AG04450 (cell line): ENCODE measurements at regions not wholly inside any gene's neighbourhood (a gene's known extent, or its start where the extent isn't known, plus 50 kb on each side); places are given as distances from the start of the nearest gene placed in this dataset.

ENCODE experiments used
- CTCF ChIA-PET: fragments of 300-600, 350-600 bp; formaldehyde crosslinking; extraction: SDS; loops from one replicate; lab custom pipeline; 2022; ENCODE audit warnings: antibody characterized with exemption, inconsistent platforms; lab: Charles Lee
- POLR2A ChIA-PET: fragments of 350-600 bp; formaldehyde crosslinking; extraction: SDS; loops from one replicate; lab custom pipeline; 2021; ENCODE audit warnings: antibody characterized with exemption, inconsistent platforms; lab: Yijun Ruan, JAX
- DNase-seq: peaks from one replicate; pipeline ENCODE4 v3.0.0-alpha.2; 2011; ENCODE audit warnings: low read depth, low spot score
- H3K27ac ChIP-seq: one replicate; pipeline ENCODE4 v1.5.1; 2012; ENCODE audit warnings: low read depth, low read length, control low read depth
- H3K27me3 ChIP-seq: one replicate; pipeline ENCODE4 v1.6.0; 2012; ENCODE audit warnings: low read length; ENCODE audit not compliant: control insufficient read depth, insufficient read depth
- H3K4me3 ChIP-seq: 2 replicates; pipeline ENCODE4 v1.5.1; 2011; ENCODE audit warnings: mild to moderate bottlenecking, low read depth, low read length, control low read depth
- H3K9me3 ChIP-seq: 2 replicates; pipeline ENCODE4 v1.5.1; 2012; ENCODE audit warnings: low read length; ENCODE audit not compliant: control insufficient read depth, insufficient read depth
- CTCF ChIP-seq: IDR thresholded peaks from 2 replicates; pipeline ENCODE4 v1.5.1; 2011; ENCODE audit warnings: low read depth, low read length, control low read depth, inconsistent platforms

GRCh38 chr14:58862416-58863160, 224.8 kb downstream of the DACT1 start:
- H3K27ac ChIP-seq, result no peak overlapping the region
- ChIA-PET CTCF (no interaction called here), POLR2A (no interaction called here)
- no peak for TF ChIP-seq CTCF
- no peak overlapping the region for H3K4me3 ChIP-seq
- H3K9me3 ChIP-seq, result no peaks in the 10 kb centered on the region
- no peak for DNase-seq
- no peaks in the 10 kb centered on the region for H3K27me3 ChIP-seq

DNA sequence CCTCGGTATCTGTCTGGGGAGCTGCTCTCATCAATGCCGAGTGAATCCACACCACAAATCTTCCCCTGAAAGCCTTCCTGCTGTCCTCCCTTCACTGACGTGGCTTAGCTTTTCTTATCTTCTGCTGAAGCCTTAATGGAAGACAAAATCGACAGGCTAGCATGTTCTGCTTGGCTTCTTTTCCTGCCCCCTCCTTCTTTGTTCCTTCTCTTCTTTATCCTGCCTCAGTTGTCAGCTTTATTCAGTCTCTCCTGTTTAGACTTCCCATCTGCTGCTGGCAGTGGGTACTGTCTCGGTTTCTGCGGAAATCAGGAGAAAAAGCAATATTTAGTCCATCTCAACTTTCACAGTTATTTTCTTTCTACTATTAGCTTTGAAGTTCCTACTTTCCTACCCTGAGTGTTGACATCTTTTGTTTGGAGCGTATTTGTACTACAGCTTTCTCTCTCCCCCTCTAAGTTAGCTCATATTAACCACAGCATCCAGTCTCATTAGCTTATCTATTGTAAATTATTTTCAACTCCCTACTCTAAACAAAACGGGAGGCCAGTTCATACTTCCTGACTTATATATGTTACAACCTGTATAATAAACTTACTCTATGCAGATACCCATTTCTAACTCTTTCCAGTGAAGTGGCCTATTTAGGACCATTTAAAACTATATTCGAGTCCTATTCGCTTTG, 226.0 kb downstream of the DACT1 start:
- no peak overlapping the region for H3K4me3 ChIP-seq
- H3K27me3 ChIP-seq, result no peaks in the 10 kb centered on the region
- H3K27ac ChIP-seq, result no peak overlapping the region
- TF ChIP-seq CTCF, result no peak
- ChIA-PET POLR2A (interaction anchor here (0.7 to 1.6 kb wide), 4 partner anchors 78 to 225 kb away, joined by 3 to 4 read pairs (median 3); no protein-coding TSS in a partner anchor), CTCF (no interaction called here)
- no peak for DNase-seq
- H3K9me3 ChIP-seq, result no peaks in the 10 kb centered on the region

GRCh38 chr14:58864751-58865513, 227.2 kb downstream of the DACT1 start:
- no peak for TF ChIP-seq CTCF
- Histone ChIP-seq H3K4me3 (no peak overlapping the region), H3K27me3 (no peaks in the 10 kb centered on the region), H3K27ac (peak overlapping the region; percentile 74), H3K9me3 (no peaks in the 10 kb centered on the region)
- CTCF ChIA-PET, result interaction anchor here (1.0 kb wide), 1 partner anchor 191 kb away, joined by 3 read pairs; no protein-coding TSS in a partner anchor
- DNase-seq, result peak; percentile 60
- POLR2A ChIA-PET, result interaction anchor here (1.0 to 2.0 kb wide), 5 partner anchors 17 to 281 kb away, joined by 3 to 15 read pairs (median 3); no protein-coding TSS in a partner anchor

GRCh38 chr14:58865514-58866281, 227.9 kb downstream of the DACT1 start:
- H3K27me3 ChIP-seq, result no peaks in the 10 kb centered on the region
- no peak for TF ChIP-seq CTCF
- H3K4me3 ChIP-seq, result no peak overlapping the region
- CTCF ChIA-PET, result interaction anchor here (1.0 to 1.3 kb wide), 2 partner anchors 155 to 190 kb away, joined by 3 read pairs; no protein-coding TSS in a partner anchor
- POLR2A ChIA-PET, result interaction anchor here (1.3 to 2.0 kb wide), 2 partner anchors 16 to 282 kb away, joined by 3 to 15 read pairs; no protein-coding TSS in a partner anchor
- H3K27ac ChIP-seq, result peak overlapping the region; percentile 57
- H3K9me3 ChIP-seq, result no peaks in the 10 kb centered on the region
- peak; percentile 44 for DNase-seq
